ENCODE measurements at regions not wholly inside any gene's neighbourhood (a gene's known extent, or its start where the extent isn't known, plus 50 kb on each side); places are given as distances from the start of the nearest gene placed in this dataset.

- Histone ChIP-seq H3K9ac (ENCODE audit: low read length) (no peak overlapping the region), H3K4me1 (ENCODE audit: control insufficient read depth in 1 of 2, insufficient read depth in 2 of 2, low read length in 2 of 2) (no peaks in the 10 kb centered on the region), H3K4me3 (replicated peaks in 1 of 2; ENCODE audit: low read depth in 1 of 2, low read length in 2 of 2) (no peak overlapping the region), H3K27me3 (ENCODE audit: insufficient read depth, low read length) (no peaks in the 10 kb centered on the region), H3K9me3 (ENCODE audit: control insufficient read depth in 1 of 2, insufficient read depth in 1 of 2, low read depth in 1 of 2, low read length in 2 of 2) (peaks cover 7% of the 10 kb centered on the region in 2 experiments; a peak in 2 of 4 replicates), H3K9me2 (ENCODE audit: insufficient read depth) (no peaks in the 10 kb centered on the region), H4K20me1 (ENCODE audit: insufficient read depth) (no peaks in the 10 kb centered on the region), H3K27ac (ENCODE audit: low read depth, low read length) (no peak overlapping the region), H3K36me3 (ENCODE audit: control insufficient read depth in 1 of 2, insufficient read depth in 2 of 2, low read length in 2 of 2) (no peaks in the 10 kb centered on the region), H2AFZ (ENCODE audit: low read depth, low read length, poor library complexity, severe bottlenecking) (no peak overlapping the region), H3K4me2 (ENCODE audit: low read length) (no peak overlapping the region), H3K79me2 (ENCODE audit: insufficient read depth, low read length) (no peaks in the 10 kb centered on the region)
- intact Hi-C loops (cut with micrococcal nuclease) = no loop called here
- ChIA-PET RAD21 (ENCODE audit: low non-redundant PET in 1 of 2, low total read pairs in 2 of 2, uncharacterized antibody in 2 of 2, unreplicated experiment in 2 of 2) (no interaction called here), CTCF (no interaction called here), POLR2A (no interaction called here)
- no peak for DNase-seq (ENCODE audit: low read depth, low spot score)
- BruUV-seq (replicated peaks) = no TSS peak
- TF ChIP-seq CTCF (IDR thresholded peaks at IDR 0.05 in 2 of 3, conservative IDR thresholded peaks at IDR 0.05 in 1 of 3; ENCODE audit: borderline replicate concordance in 1 of 3, insufficient read depth in 1 of 3, low read depth in 2 of 3, low read length in 2 of 3) (no peak), POLR2AphosphoS5 (IDR thresholded peaks at IDR 0.05; ENCODE audit: low read depth, low read length) (no peak), RAD21 (IDR thresholded peaks at IDR 0.05; ENCODE audit: low read depth) (no peak), TCF7L2 (IDR thresholded peaks at IDR 0.05; ENCODE audit: borderline replicate concordance, extremely low read depth, insufficient read depth, insufficient read length) (no peak), ZFX (IDR thresholded peaks at IDR 0.05) (no peak), EGR1 (IDR thresholded peaks at IDR 0.05; ENCODE audit: low read depth) (no peak), POLR2A (IDR thresholded peaks at IDR 0.05; ENCODE audit: borderline replicate concordance, extremely low read depth, insufficient read depth, insufficient read length) (no peak)
- TF ChIP-seq, protein P1, sequence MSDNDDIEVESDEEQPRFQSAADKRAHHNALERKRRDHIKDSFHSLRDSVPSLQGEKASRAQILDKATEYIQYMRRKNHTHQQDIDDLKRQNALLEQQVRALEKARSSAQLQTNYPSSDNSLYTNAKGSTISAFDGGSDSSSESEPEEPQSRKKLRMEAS (IDR thresholded peaks at IDR 0.05) = no peak
- no peak for ATAC-seq
These were observed 377.7 kb upstream of the SMARCA2 start for GRCh38 chr9:1637401-1637800.

DNA sequence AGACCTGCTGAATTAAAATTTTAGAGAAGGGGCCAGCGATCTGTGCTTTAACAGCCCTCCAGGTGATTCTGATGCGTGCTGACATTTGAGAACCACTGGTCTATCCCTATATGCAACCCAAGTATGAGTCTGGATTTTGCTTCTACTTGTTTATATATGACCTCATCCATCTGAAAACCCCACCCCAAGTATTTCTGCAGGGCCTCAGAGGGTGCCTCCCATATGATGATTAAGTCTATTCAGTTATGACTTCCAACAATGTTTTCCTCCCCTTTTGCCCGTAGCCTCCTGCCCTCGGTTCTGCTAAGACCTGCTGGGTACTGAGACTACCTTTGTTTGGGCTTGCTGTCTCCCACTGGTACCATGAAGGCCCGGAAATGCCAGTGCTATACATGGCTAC, 376.0 kb upstream of the SMARCA2 start:
- no peak overlapping the region for H2AFZ ChIP-seq (ENCODE audit: low read depth, low read length, poor library complexity, severe bottlenecking)
- DNase-seq (ENCODE audit: low read depth, low spot score) = no peak
- H3K9me3 ChIP-seq (ENCODE audit: control insufficient read depth in 1 of 2, insufficient read depth in 1 of 2, low read depth in 1 of 2, low read length in 2 of 2) = peaks cover 7% of the 10 kb centered on the region in 2 experiments; a peak in 2 of 4 replicates
- H3K27ac ChIP-seq (ENCODE audit: low read depth, low read length) = no peak overlapping the region
- no TSS peak for BruUV-seq (replicated peaks)
- H3K9me2 ChIP-seq (ENCODE audit: insufficient read depth) = no peaks in the 10 kb centered on the region
- H4K20me1 ChIP-seq (ENCODE audit: insufficient read depth) = no peaks in the 10 kb centered on the region
- ChIA-PET RAD21 (ENCODE audit: low non-redundant PET in 1 of 2, low total read pairs in 2 of 2, uncharacterized antibody in 2 of 2, unreplicated experiment in 2 of 2) (no interaction called here), POLR2A (no interaction called here), CTCF (no interaction called here)
- H3K9ac ChIP-seq (ENCODE audit: low read length) = no peak overlapping the region
- no peak for ATAC-seq
- no peak overlapping the region for H3K4me2 ChIP-seq (ENCODE audit: low read length)
- no peaks in the 10 kb centered on the region for H3K4me1 ChIP-seq (ENCODE audit: control insufficient read depth in 1 of 2, insufficient read depth in 2 of 2, low read length in 2 of 2)
- intact Hi-C loops (cut with micrococcal nuclease) = no loop called here
- H3K4me3 ChIP-seq (replicated peaks in 1 of 2; ENCODE audit: low read depth in 1 of 2, low read length in 2 of 2) = no peak overlapping the region
- H3K79me2 ChIP-seq (ENCODE audit: insufficient read depth, low read length) = no peaks in the 10 kb centered on the region
- H3K27me3 ChIP-seq (ENCODE audit: insufficient read depth, low read length) = no peaks in the 10 kb centered on the region
- no peaks in the 10 kb centered on the region for H3K36me3 ChIP-seq (ENCODE audit: control insufficient read depth in 1 of 2, insufficient read depth in 2 of 2, low read length in 2 of 2)
- TF ChIP-seq CTCF (IDR thresholded peaks at IDR 0.05 in 2 of 3, conservative IDR thresholded peaks at IDR 0.05 in 1 of 3; ENCODE audit: borderline replicate concordance in 1 of 3, insufficient read depth in 1 of 3, low read depth in 2 of 3, low read length in 2 of 3) (no peak), REST (IDR thresholded peaks at IDR 0.05; ENCODE audit: low read depth) (no peak), POLR2A (IDR thresholded peaks at IDR 0.05; ENCODE audit: borderline replicate concordance, extremely low read depth, insufficient read depth, insufficient read length) (no peak), SP1 (IDR thresholded peaks at IDR 0.05; ENCODE audit: low read depth) (no peak), TCF7L2 (IDR thresholded peaks at IDR 0.05; ENCODE audit: borderline replicate concordance, extremely low read depth, insufficient read depth, insufficient read length) (no peak), POLR2AphosphoS5 (IDR thresholded peaks at IDR 0.05; ENCODE audit: low read depth, low read length) (no peak)

Data from HCT116 (cell line).